ENCODE measurements at regions not wholly inside any gene's neighbourhood (a gene's known extent, or its start where the extent isn't known, plus 50 kb on each side); places are given as distances from the start of the nearest gene placed in this dataset.

DNA sequence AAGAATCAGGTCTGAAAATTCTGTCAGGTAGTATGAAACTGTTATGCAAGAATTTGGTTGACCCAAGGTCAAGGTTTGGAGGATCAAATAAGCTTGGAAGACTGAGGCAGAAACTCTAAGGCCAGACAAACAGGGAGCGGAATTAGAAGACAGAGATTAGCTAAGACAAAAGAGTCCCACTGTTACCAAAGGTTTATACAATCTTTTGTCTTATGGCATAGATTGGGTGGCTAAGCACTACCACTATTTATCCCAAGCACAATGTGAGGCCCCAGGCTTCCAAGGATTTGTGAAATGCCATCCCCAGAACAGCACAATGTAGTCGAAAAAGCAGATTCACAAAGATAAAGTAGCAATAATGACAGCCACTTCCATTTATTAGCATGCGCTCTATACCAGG, 311.2 kb downstream of the SEC23A start:
- TF ChIP-seq CREB1 (CRISPR knock-in tag; IDR thresholded peaks at IDR 0.05) (no peak), CBFB (CRISPR knock-in tag; IDR thresholded peaks at IDR 0.05; ENCODE audit: low read depth) (no peak)
- TF ChIP-seq, protein P1, sequence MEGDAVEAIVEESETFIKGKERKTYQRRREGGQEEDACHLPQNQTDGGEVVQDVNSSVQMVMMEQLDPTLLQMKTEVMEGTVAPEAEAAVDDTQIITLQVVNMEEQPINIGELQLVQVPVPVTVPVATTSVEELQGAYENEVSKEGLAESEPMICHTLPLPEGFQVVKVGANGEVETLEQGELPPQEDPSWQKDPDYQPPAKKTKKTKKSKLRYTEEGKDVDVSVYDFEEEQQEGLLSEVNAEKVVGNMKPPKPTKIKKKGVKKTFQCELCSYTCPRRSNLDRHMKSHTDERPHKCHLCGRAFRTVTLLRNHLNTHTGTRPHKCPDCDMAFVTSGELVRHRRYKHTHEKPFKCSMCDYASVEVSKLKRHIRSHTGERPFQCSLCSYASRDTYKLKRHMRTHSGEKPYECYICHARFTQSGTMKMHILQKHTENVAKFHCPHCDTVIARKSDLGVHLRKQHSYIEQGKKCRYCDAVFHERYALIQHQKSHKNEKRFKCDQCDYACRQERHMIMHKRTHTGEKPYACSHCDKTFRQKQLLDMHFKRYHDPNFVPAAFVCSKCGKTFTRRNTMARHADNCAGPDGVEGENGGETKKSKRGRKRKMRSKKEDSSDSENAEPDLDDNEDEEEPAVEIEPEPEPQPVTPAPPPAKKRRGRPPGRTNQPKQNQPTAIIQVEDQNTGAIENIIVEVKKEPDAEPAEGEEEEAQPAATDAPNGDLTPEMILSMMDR (IDR thresholded peaks at IDR 0.05): no peak
- TF ChIP-seq, protein P2, sequence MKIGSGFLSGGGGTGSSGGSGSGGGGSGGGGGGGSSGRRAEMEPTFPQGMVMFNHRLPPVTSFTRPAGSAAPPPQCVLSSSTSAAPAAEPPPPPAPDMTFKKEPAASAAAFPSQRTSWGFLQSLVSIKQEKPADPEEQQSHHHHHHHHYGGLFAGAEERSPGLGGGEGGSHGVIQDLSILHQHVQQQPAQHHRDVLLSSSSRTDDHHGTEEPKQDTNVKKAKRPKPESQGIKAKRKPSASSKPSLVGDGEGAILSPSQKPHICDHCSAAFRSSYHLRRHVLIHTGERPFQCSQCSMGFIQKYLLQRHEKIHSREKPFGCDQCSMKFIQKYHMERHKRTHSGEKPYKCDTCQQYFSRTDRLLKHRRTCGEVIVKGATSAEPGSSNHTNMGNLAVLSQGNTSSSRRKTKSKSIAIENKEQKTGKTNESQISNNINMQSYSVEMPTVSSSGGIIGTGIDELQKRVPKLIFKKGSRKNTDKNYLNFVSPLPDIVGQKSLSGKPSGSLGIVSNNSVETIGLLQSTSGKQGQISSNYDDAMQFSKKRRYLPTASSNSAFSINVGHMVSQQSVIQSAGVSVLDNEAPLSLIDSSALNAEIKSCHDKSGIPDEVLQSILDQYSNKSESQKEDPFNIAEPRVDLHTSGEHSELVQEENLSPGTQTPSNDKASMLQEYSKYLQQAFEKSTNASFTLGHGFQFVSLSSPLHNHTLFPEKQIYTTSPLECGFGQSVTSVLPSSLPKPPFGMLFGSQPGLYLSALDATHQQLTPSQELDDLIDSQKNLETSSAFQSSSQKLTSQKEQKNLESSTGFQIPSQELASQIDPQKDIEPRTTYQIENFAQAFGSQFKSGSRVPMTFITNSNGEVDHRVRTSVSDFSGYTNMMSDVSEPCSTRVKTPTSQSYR (CRISPR knock-in tag; IDR thresholded peaks at IDR 0.05): no peak

Data from WTC11 (cell line).